HCT116 (cell line): ENCODE measurements at regions not wholly inside any gene's neighbourhood (a gene's known extent, or its start where the extent isn't known, plus 50 kb on each side); places are given as distances from the start of the nearest gene placed in this dataset.

Source experiments
- ATAC-seq: fragments of 200-7000 bp; cut with Tn5 transposase; 2 replicates; pipeline ENCODE4 v1.9.1; 2020; ENCODE audit warnings: mild to moderate bottlenecking, moderate library complexity
- BruUV-seq: library from RNA; stranded (reverse); fragments of 400-500 nt; replicated peaks from 2 replicates; lab custom pipeline; 2021; lab: Mats Ljungman, UMichigan
- CTCF ChIA-PET: fragments of 300-600 bp; sonication (Branson Sonifier 250); formaldehyde crosslinking; loops from one replicate; lab custom pipeline; 2021; ENCODE audit warnings: antibody characterized with exemption; lab: Charles Lee
- POLR2A ChIA-PET: fragments of 300-600, 350-600 bp; sonication (Branson Sonifier 250); formaldehyde crosslinking; loops from one replicate; lab custom pipeline; 2021; ENCODE audit warnings: antibody characterized with exemption; lab: Charles Lee
- RAD21 ChIA-PET, 2 experiments: fragments of 300-600 bp; sonication (Branson Sonifier 250); formaldehyde crosslinking; loops; one replicate each; lab custom pipeline; 2023; ENCODE audit warnings: low total read pairs in 2 of 2; ENCODE audit not compliant: uncharacterized antibody in 2 of 2, unreplicated experiment in 2 of 2, low non-redundant PET in 1 of 2; lab: Charles Lee
- DNase-seq: peaks from one replicate; pipeline ENCODE4 v3.0.0-alpha.2; 2010; ENCODE audit warnings: low read depth, low spot score
- H2AFZ ChIP-seq: fragments of 200-600 bp; shearing (Covaris generic), sonication (generic); 2 replicates; pipeline ENCODE4 v1.6.1; 2017; ENCODE audit warnings: low read depth, mixed run types, mixed read lengths, antibody characterized with exemption, low read length; ENCODE audit not compliant: poor library complexity, severe bottlenecking
- H3K27ac ChIP-seq: 2 replicates; pipeline ENCODE4 v1.5.1; 2012; ENCODE audit warnings: low read depth, low read length
- H3K27me3 ChIP-seq: fragments of 200-600 bp; sonication (generic); 2 replicates; pipeline ENCODE4 v1.6.1; 2016; ENCODE audit warnings: mixed run types, low read length, mixed read lengths; ENCODE audit not compliant: insufficient read depth
- H3K36me3 ChIP-seq, 2 experiments: fragments of 200-500 bp in 1 of 2; fragments of 200-600 bp in 1 of 2; sonication (Bioruptor generic) in 1 of 2; sonication (generic) in 1 of 2; 2 replicates each; pipeline versions ENCODE4 v1.5.1 to v1.6.1; 2014 to 2016; ENCODE audit warnings: low read length in 2 of 2, inconsistent platforms in 1 of 2, mixed read lengths in 1 of 2, mixed run types in 1 of 2; ENCODE audit not compliant: insufficient read depth in 2 of 2, control insufficient read depth in 1 of 2
- H3K4me1 ChIP-seq, 2 experiments: fragments of 200-600 bp in 1 of 2; sonication (generic) in 1 of 2; 2 replicates each; pipeline versions ENCODE4 v1.5.1 to v1.6.1; 2012 to 2017; ENCODE audit warnings: low read length in 2 of 2, inconsistent platforms in 1 of 2, mild to moderate bottlenecking in 1 of 2, mixed read lengths in 1 of 2, mixed run types in 1 of 2, moderate library complexity in 1 of 2; ENCODE audit not compliant: insufficient read depth in 2 of 2, control insufficient read depth in 1 of 2
- H3K4me2 ChIP-seq: fragments of 200-600 bp; sonication (generic); 2 replicates; pipeline ENCODE4 v1.6.1; 2017; ENCODE audit warnings: mixed run types, low read length, mixed read lengths
- H3K4me3 ChIP-seq, 2 experiments: fragments of 200-600 bp in 1 of 2; sonication (generic) in 1 of 2; replicated peaks in 1 of 2; 2 replicates each; pipeline ENCODE4 v1.5.1; 2011 to 2016; ENCODE audit warnings: low read length in 2 of 2, control low read depth in 1 of 2, low read depth in 1 of 2, mild to moderate bottlenecking in 1 of 2, mixed read lengths in 1 of 2, mixed run types in 1 of 2
- H3K79me2 ChIP-seq: fragments of 200-600 bp; sonication (generic); 2 replicates; pipeline ENCODE4 v1.6.1; 2017; ENCODE audit warnings: mild to moderate bottlenecking, mixed run types, low read length, moderate library complexity, mixed read lengths; ENCODE audit not compliant: insufficient read depth
- H3K9ac ChIP-seq: fragments of 200-600 bp; sonication (generic); 2 replicates; pipeline ENCODE4 v1.6.1; 2016; ENCODE audit warnings: low read length, mixed read lengths
- H3K9me2 ChIP-seq: fragments of 200-600 bp; sonication (generic), shearing (Covaris generic); 2 replicates; pipeline ENCODE4 v1.6.1; 2017; ENCODE audit warnings: mixed run types, mild to moderate bottlenecking, moderate library complexity; ENCODE audit not compliant: insufficient read depth
- H3K9me3 ChIP-seq, 2 experiments: fragments of 200-500 bp in 1 of 2; fragments of 200-600 bp in 1 of 2; sonication (Bioruptor generic) in 1 of 2; sonication (generic) in 1 of 2; 2 replicates each; pipeline ENCODE4 v1.6.1; 2014 to 2017; ENCODE audit warnings: low read length in 2 of 2, mixed read lengths in 2 of 2, inconsistent platforms in 1 of 2, low read depth in 1 of 2, mild to moderate bottlenecking in 1 of 2, mixed run types in 1 of 2, moderate library complexity in 1 of 2; ENCODE audit not compliant: control insufficient read depth in 1 of 2, insufficient read depth in 1 of 2
- H4K20me1 ChIP-seq: fragments of 200-600 bp; sonication (generic), shearing (Covaris generic); 2 replicates; pipeline ENCODE4 v1.6.1; 2017; ENCODE audit warnings: mixed run types, mild to moderate bottlenecking, moderate library complexity; ENCODE audit not compliant: insufficient read depth
- ATF3 ChIP-seq: IDR thresholded peaks from 2 replicates; pipeline ENCODE4 v1.6.1; 2012
- ELF1 ChIP-seq: IDR thresholded peaks from 2 replicates; pipeline ENCODE4 v1.6.1; 2012; ENCODE audit warnings: low read depth, borderline replicate concordance
- EZH2 ChIP-seq: fragments of 200-600 bp; sonication (generic); IDR thresholded peaks from 2 replicates; pipeline ENCODE4 v1.6.1; 2017; ENCODE audit warnings: antibody characterized with exemption, mixed run types
- EZH2phosphoT487 ChIP-seq: fragments of 200-600 bp; IDR thresholded peaks from 2 replicates; pipeline ENCODE4 v1.6.1; 2018; ENCODE audit warnings: antibody characterized with exemption, borderline replicate concordance
- JUND ChIP-seq: IDR thresholded peaks from 2 replicates; pipeline ENCODE4 v1.6.1; 2012
- RAD21 ChIP-seq: IDR thresholded peaks from 2 replicates; pipeline ENCODE4 v1.6.1; 2012; ENCODE audit warnings: low read depth, mild to moderate bottlenecking
- SIN3A ChIP-seq: IDR thresholded peaks from 2 replicates; pipeline ENCODE4 v1.6.1; 2012; ENCODE audit warnings: low read depth
- TCF7L2 ChIP-seq: IDR thresholded peaks from 2 replicates; pipeline ENCODE4 v1.7.0; 2011; ENCODE audit warnings: borderline replicate concordance, inconsistent platforms; ENCODE audit not compliant: insufficient read depth, insufficient read length; ENCODE audit errors: extremely low read depth
- YY1 ChIP-seq: IDR thresholded peaks from 2 replicates; pipeline ENCODE4 v1.6.1; 2011; ENCODE audit warnings: low read length, low read depth, moderate library complexity, mild to moderate bottlenecking; ENCODE audit not compliant: insufficient replicate concordance; ENCODE audit errors: extremely low read depth
- ZBTB33 ChIP-seq: IDR thresholded peaks from 2 replicates; pipeline ENCODE4 v1.6.1; 2011; ENCODE audit warnings: mild to moderate bottlenecking, low read length, moderate library complexity; ENCODE audit not compliant: insufficient replicate concordance; ENCODE audit errors: extremely low read depth
- intact Hi-C: fragments of 100-400 bp; cut with micrococcal nuclease; formaldehyde crosslinking; loops from 2 replicates; pipeline ENCODE4 v1.10.0; 2022

- BruUV-seq, result no TSS peak
- TF ChIP-seq JUND, result no peak
- TF ChIP-seq YY1, result no peak
- no peak for TF ChIP-seq EZH2phosphoT487
- TF ChIP-seq TCF7L2, result no peak
- no peak for TF ChIP-seq ZBTB33
- TF ChIP-seq RAD21, result no peak
- no peak for TF ChIP-seq EZH2
- no peak for TF ChIP-seq ATF3
- no peak for TF ChIP-seq SIN3A
- TF ChIP-seq ELF1, result no peak
- Histone ChIP-seq H3K9me2 (no peaks in the 10 kb centered on the region), H3K4me3 (no peak overlapping the region), H3K4me2 (no peak overlapping the region), H3K9me3 (no peaks in the 10 kb centered on the region), H3K4me1 (no peaks in the 10 kb centered on the region), H2AFZ (no peak overlapping the region), H3K9ac (no peak overlapping the region), H4K20me1 (no peaks in the 10 kb centered on the region), H3K79me2 (no peaks in the 10 kb centered on the region), H3K27ac (no peak overlapping the region), H3K27me3 (no peaks in the 10 kb centered on the region), H3K36me3 (no peaks in the 10 kb centered on the region)
- ATAC-seq (no peak), DNase-seq (no peak)
- ChIA-PET POLR2A (no interaction called here), CTCF (no interaction called here), RAD21 (no interaction called here)
- intact Hi-C loops, result no loop called here
Observed at GRCh38 chr2:71976685-71977084, 171.0 kb downstream of the CYP26B1 start.
